ENCODE measurements at regions not wholly inside any gene's neighbourhood (a gene's known extent, or its start where the extent isn't known, plus 50 kb on each side); places are given as distances from the start of the nearest gene placed in this dataset.

DNA sequence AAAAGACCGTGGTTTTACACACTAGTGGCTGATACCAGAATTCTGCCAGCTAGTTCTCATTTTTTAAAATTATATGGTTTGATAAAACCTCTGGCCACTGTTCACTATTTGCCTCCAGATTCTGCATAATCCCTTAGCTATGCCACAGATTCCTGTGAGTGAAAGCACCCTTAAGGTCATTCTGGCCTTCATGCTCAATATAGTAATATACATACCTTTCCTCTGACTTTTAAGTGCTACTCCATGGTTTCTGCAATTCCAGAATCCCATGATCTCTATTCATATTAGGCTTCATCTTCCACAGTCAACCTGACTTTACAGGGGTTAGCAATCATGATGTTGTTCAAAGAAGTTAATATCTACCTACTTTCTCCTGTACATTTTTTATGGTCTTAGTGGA, 274.1 kb upstream of the EDNRB start:
- H3K27me3 Mint-ChIP-seq (ENCODE audit: low read depth): no peaks in the 10 kb centered on the region
- no peaks in the 10 kb centered on the region for H3K9me3 Mint-ChIP-seq
- no peaks in the 10 kb centered on the region for H3K4me1 Mint-ChIP-seq
- H3K36me3 Mint-ChIP-seq (ENCODE audit: low read depth): no peaks in the 10 kb centered on the region
- H3K4me3 Mint-ChIP-seq: no peak overlapping the region
- no peak overlapping the region for H3K27ac Mint-ChIP-seq
- TF ChIP-seq CTCF (IDR thresholded peaks at IDR 0.05; ENCODE audit: unreplicated experiment in 3 of 3): no peak

- no peaks in the 10 kb centered on the region for H3K36me3 Mint-ChIP-seq (ENCODE audit: low read depth)
- no peaks in the 10 kb centered on the region for H3K27me3 Mint-ChIP-seq (ENCODE audit: low read depth)
- no peak for TF ChIP-seq CTCF (IDR thresholded peaks at IDR 0.05; ENCODE audit: unreplicated experiment in 3 of 3)
- no peak overlapping the region for H3K27ac Mint-ChIP-seq
- no peaks in the 10 kb centered on the region for H3K4me1 Mint-ChIP-seq
- no peaks in the 10 kb centered on the region for H3K9me3 Mint-ChIP-seq
- no peak overlapping the region for H3K4me3 Mint-ChIP-seq
Measured at GRCh38 chr13:78190296-78190695, 271.7 kb upstream of the EDNRB start.

DNA sequence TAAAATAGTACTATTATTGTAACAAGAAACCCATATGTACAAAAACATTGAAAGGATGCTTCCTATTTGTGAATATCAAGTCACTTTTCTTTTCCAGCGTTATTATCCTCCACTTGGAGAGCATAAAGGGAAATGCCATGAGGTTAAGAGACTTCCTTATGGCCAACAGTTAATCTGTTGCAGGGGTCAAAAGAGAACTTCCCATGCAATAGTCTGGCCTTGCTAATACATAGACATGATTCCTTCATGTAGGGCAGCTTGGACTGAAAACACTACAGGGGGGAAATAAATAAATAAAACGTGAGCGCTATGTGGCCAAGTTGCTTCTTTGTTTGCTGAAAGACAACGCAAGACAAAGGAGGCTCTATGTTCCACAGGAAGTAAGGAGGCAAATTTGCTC, 269.1 kb upstream of the EDNRB start:
- Mint-ChIP-seq H3K4me1 (no peaks in the 10 kb centered on the region), H3K36me3 (ENCODE audit: low read depth) (no peaks in the 10 kb centered on the region), H3K4me3 (no peak overlapping the region), H3K27ac (no peak overlapping the region), H3K27me3 (ENCODE audit: low read depth) (no peaks in the 10 kb centered on the region), H3K9me3 (no peaks in the 10 kb centered on the region)
- TF ChIP-seq CTCF (IDR thresholded peaks at IDR 0.05; ENCODE audit: unreplicated experiment in 3 of 3): no peak

- no peaks in the 10 kb centered on the region for H3K4me1 Mint-ChIP-seq
- no peak overlapping the region for H3K27ac Mint-ChIP-seq
- no peak for TF ChIP-seq CTCF (IDR thresholded peaks at IDR 0.05; ENCODE audit: unreplicated experiment in 3 of 3)
- H3K27me3 Mint-ChIP-seq (ENCODE audit: low read depth): no peaks in the 10 kb centered on the region
- H3K36me3 Mint-ChIP-seq (ENCODE audit: low read depth): no peaks in the 10 kb centered on the region
- no peak overlapping the region for H3K4me3 Mint-ChIP-seq
- H3K9me3 Mint-ChIP-seq: no peaks in the 10 kb centered on the region
Measured at GRCh38 chr13:78185700-78186099, 267.1 kb upstream of the EDNRB start.

GRCh38 chr13:78183732-78184131, 265.1 kb upstream of the EDNRB start:
- no peaks in the 10 kb centered on the region for H3K4me1 Mint-ChIP-seq
- no peak overlapping the region for H3K4me3 Mint-ChIP-seq
- no peak for TF ChIP-seq CTCF (IDR thresholded peaks at IDR 0.05; ENCODE audit: unreplicated experiment in 3 of 3)
- no peak overlapping the region for H3K27ac Mint-ChIP-seq
- H3K9me3 Mint-ChIP-seq: peaks cover 3% of the 10 kb centered on the region
- no peaks in the 10 kb centered on the region for H3K27me3 Mint-ChIP-seq (ENCODE audit: low read depth)
- no peaks in the 10 kb centered on the region for H3K36me3 Mint-ChIP-seq (ENCODE audit: low read depth)

- H3K36me3 Mint-ChIP-seq (ENCODE audit: low read depth): no peaks in the 10 kb centered on the region
- no peak for TF ChIP-seq CTCF (IDR thresholded peaks at IDR 0.05; ENCODE audit: unreplicated experiment in 3 of 3)
- H3K4me3 Mint-ChIP-seq: no peak overlapping the region
- no peaks in the 10 kb centered on the region for H3K4me1 Mint-ChIP-seq
- H3K27ac Mint-ChIP-seq: no peak overlapping the region
- no peaks in the 10 kb centered on the region for H3K27me3 Mint-ChIP-seq (ENCODE audit: low read depth)
- peaks cover 3% of the 10 kb centered on the region for H3K9me3 Mint-ChIP-seq
Measured at GRCh38 chr13:78182813-78183212, 264.2 kb upstream of the EDNRB start.

Data from nephron (organoid).